ENCODE measurements at regions not wholly inside any gene's neighbourhood (a gene's known extent, or its start where the extent isn't known, plus 50 kb on each side); places are given as distances from the start of the nearest gene placed in this dataset.
A peak's percentile ranks its signal among the peaks of the same experiment; 100 is the strongest.
"Not testable (repeated sequence)": the region's sequence is repeated elsewhere in the genome, so short reads cannot be mapped to it uniquely, and the experiment has no call there.

DNA sequence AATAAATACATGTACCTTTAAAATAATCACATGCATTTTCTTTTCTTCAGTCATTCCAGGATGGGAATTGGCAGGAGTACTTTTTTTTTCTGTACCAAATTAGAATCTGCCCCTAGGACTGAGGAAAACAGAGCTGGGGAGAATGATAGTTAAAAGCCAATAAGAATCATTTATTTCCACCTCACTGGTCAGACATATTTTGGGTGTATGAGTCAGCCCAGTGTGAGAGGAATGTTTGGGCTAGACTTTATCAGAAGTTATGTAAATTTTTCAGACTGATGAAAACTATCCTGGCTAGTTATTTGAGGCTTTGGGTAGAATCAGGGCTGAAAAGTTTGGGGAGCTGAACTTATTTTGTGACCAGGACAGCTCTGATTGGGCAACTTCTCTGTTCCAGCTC is 303.1 kb upstream of the NPSR1 start:
- Mint-ChIP-seq H3K36me3 (ENCODE audit: insufficient read depth, unreplicated experiment) (no peaks in the 10 kb centered on the region), H3K27me3 (ENCODE audit: insufficient read depth, unreplicated experiment) (no peaks in the 10 kb centered on the region), H3K4me3 (ENCODE audit: unreplicated experiment) (no peak overlapping the region), H3K9me3 (ENCODE audit: unreplicated experiment) (peaks cover 6% of the 10 kb centered on the region), H3K27ac (ENCODE audit: unreplicated experiment) (no peak overlapping the region), H3K4me1 (ENCODE audit: low read depth, unreplicated experiment) (no peaks in the 10 kb centered on the region)
- BruUV-seq (replicated peaks): no TSS peak
- Histone ChIP-seq H3K36me3 (ENCODE audit: control insufficient read depth, insufficient read depth, low read length) (no peaks in the 10 kb centered on the region), H3K4me3 (ENCODE audit: low read depth, low read length) (no peak overlapping the region), H3K9me3 (no peaks in the 10 kb centered on the region), H3K4me1 (no peaks in the 10 kb centered on the region; the same call in 1 of the 2 replicates), H3K27me3 (replicated peaks; ENCODE audit: control insufficient read depth, insufficient read depth, low read length) (no peaks in the 10 kb centered on the region)
- intact Hi-C loops (cut with micrococcal nuclease; ENCODE audit: unreplicated experiment): no loop called here
- TF ChIP-seq, protein P1, sequence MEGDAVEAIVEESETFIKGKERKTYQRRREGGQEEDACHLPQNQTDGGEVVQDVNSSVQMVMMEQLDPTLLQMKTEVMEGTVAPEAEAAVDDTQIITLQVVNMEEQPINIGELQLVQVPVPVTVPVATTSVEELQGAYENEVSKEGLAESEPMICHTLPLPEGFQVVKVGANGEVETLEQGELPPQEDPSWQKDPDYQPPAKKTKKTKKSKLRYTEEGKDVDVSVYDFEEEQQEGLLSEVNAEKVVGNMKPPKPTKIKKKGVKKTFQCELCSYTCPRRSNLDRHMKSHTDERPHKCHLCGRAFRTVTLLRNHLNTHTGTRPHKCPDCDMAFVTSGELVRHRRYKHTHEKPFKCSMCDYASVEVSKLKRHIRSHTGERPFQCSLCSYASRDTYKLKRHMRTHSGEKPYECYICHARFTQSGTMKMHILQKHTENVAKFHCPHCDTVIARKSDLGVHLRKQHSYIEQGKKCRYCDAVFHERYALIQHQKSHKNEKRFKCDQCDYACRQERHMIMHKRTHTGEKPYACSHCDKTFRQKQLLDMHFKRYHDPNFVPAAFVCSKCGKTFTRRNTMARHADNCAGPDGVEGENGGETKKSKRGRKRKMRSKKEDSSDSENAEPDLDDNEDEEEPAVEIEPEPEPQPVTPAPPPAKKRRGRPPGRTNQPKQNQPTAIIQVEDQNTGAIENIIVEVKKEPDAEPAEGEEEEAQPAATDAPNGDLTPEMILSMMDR (IDR thresholded peaks at IDR 0.05; ENCODE audit: insufficient read depth in 1 of 2, low read depth in 1 of 2, low read length in 1 of 2, severe bottlenecking in 1 of 2, unreplicated experiment in 1 of 2): no peak
- ChIA-PET POLR2A (no interaction called here), CTCF (no interaction called here)
- no peak for DNase-seq

DNA sequence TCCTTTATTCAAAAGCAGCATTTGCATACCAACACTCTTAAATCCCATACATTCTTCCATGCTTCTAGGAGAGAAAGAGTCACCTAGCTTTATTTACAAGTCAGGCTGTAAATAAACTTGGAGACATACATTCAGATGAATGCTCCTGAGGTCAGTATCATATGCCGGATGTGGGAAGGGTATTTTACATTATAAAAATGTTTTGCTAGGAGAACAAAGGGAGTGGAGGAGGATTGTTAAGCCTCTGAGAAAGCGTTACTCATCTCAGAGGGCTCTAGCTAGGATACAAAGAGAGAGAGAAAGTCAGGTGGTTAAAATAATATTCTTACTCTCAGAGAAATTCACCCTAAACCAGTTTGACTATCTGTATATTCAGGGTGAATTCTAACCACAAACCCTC is 300.9 kb upstream of the NPSR1 start:
- Histone ChIP-seq H3K36me3 (ENCODE audit: control insufficient read depth, insufficient read depth, low read length) (no peaks in the 10 kb centered on the region), H3K4me1 (no peaks in the 10 kb centered on the region; the same call in 1 of the 2 replicates), H3K27me3 (replicated peaks; ENCODE audit: control insufficient read depth, insufficient read depth, low read length) (no peaks in the 10 kb centered on the region), H3K9me3 (no peaks in the 10 kb centered on the region), H3K4me3 (ENCODE audit: low read depth, low read length) (no peak overlapping the region)
- TF ChIP-seq, protein P1 (IDR thresholded peaks at IDR 0.05; ENCODE audit: insufficient read depth in 1 of 2, low read depth in 1 of 2, low read length in 1 of 2, severe bottlenecking in 1 of 2, unreplicated experiment in 1 of 2): no peak
- peaks cover 6% of the 10 kb centered on the region for H3K9me3 Mint-ChIP-seq (ENCODE audit: unreplicated experiment)
- no peak overlapping the region for H3K27ac Mint-ChIP-seq (ENCODE audit: unreplicated experiment)
- no TSS peak for BruUV-seq (replicated peaks)
- intact Hi-C loops (cut with micrococcal nuclease; ENCODE audit: unreplicated experiment): no loop called here
- H3K4me3 Mint-ChIP-seq (ENCODE audit: unreplicated experiment): no peak overlapping the region
- H3K36me3 Mint-ChIP-seq (ENCODE audit: insufficient read depth, unreplicated experiment): no peaks in the 10 kb centered on the region
- ChIA-PET CTCF (no interaction called here), POLR2A (no interaction called here)
- no peak for DNase-seq
- H3K4me1 Mint-ChIP-seq (ENCODE audit: low read depth, unreplicated experiment): no peaks in the 10 kb centered on the region
- no peaks in the 10 kb centered on the region for H3K27me3 Mint-ChIP-seq (ENCODE audit: insufficient read depth, unreplicated experiment)

DNA sequence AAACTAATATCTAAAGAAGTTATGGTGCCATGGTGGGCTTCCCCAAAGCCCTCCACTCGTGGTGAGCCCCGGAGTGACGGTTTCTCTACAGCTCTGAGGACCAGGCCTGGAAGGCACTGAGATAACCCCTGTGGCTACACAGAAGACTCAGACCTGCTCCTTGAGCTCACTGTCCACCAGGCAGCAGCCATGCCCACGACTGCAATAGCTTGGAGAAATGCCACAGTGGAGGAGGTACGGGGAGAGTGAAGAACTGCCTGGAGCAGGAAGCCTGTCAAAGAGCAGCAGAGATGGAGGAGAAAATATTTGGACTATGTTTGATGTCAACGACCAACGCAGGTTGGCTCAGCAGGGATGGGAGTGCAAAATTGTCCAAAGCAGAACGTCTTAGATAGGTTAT is 300.1 kb upstream of the NPSR1 start:
- H3K4me1 ChIP-seq: no peaks in the 10 kb centered on the region; the same call in 1 of the 2 replicates
- Mint-ChIP-seq H3K27ac (ENCODE audit: unreplicated experiment) (peak overlapping the region; percentile 18), H3K9me3 (ENCODE audit: unreplicated experiment) (peaks cover 6% of the 10 kb centered on the region), H3K27me3 (ENCODE audit: insufficient read depth, unreplicated experiment) (no peaks in the 10 kb centered on the region), H3K4me3 (ENCODE audit: unreplicated experiment) (no peak overlapping the region), H3K36me3 (ENCODE audit: insufficient read depth, unreplicated experiment) (no peaks in the 10 kb centered on the region), H3K4me1 (ENCODE audit: low read depth, unreplicated experiment) (no peaks in the 10 kb centered on the region)
- H3K9me3 ChIP-seq: no peaks in the 10 kb centered on the region
- no peak for DNase-seq
- no peaks in the 10 kb centered on the region for H3K27me3 ChIP-seq (replicated peaks; ENCODE audit: control insufficient read depth, insufficient read depth, low read length)
- ChIA-PET POLR2A (no interaction called here), CTCF (no interaction called here)
- BruUV-seq (replicated peaks): no TSS peak
- intact Hi-C loops (cut with micrococcal nuclease; ENCODE audit: unreplicated experiment): no loop called here
- H3K36me3 ChIP-seq (ENCODE audit: control insufficient read depth, insufficient read depth, low read length): no peaks in the 10 kb centered on the region
- TF ChIP-seq, protein P1 (IDR thresholded peaks at IDR 0.05; ENCODE audit: insufficient read depth in 1 of 2, low read depth in 1 of 2, low read length in 1 of 2, severe bottlenecking in 1 of 2, unreplicated experiment in 1 of 2): no peak
- no peak overlapping the region for H3K4me3 ChIP-seq (ENCODE audit: low read depth, low read length)

DNA sequence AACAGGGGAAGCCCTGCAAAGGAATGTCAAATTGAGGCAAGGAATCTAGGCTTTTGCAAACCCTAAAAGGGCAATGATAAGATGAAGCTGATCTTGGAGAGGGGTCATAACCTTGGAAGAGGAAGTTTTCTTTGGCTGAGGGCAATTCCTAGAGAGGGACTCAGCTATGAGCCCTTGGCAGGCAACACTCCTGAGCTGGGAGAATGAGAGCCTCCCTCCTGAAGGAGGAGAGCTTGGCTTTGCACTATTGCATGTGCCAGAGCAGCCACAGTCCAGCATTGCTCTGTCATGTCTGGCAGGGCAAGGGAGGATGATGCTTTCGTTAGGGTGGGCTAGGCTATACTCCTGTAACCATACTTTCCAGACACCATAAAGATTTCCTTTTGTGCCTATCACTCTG is 299.4 kb upstream of the NPSR1 start:
- DNase-seq; H3K36me3 Mint-ChIP-seq (ENCODE audit: insufficient read depth, unreplicated experiment); CTCF ChIA-PET; intact Hi-C loops (cut with micrococcal nuclease; ENCODE audit: unreplicated experiment); H3K9me3 Mint-ChIP-seq (ENCODE audit: unreplicated experiment); H3K4me1 ChIP-seq; H3K27me3 Mint-ChIP-seq (ENCODE audit: insufficient read depth, unreplicated experiment); H3K4me1 Mint-ChIP-seq (ENCODE audit: low read depth, unreplicated experiment); POLR2A ChIA-PET; H3K27ac Mint-ChIP-seq (ENCODE audit: unreplicated experiment); H3K9me3 ChIP-seq; BruUV-seq (replicated peaks); H3K36me3 ChIP-seq (ENCODE audit: control insufficient read depth, insufficient read depth, low read length); H3K27me3 ChIP-seq (replicated peaks; ENCODE audit: control insufficient read depth, insufficient read depth, low read length); H3K4me3 Mint-ChIP-seq (ENCODE audit: unreplicated experiment); H3K4me3 ChIP-seq (ENCODE audit: low read depth, low read length): not testable (repeated sequence)
